SK-N-DZ (cell line): ENCODE measurements at regions not wholly inside any gene's neighbourhood (a gene's known extent, or its start where the extent isn't known, plus 50 kb on each side); places are given as distances from the start of the nearest gene placed in this dataset.
"Not testable (repeated sequence)": the region's sequence is repeated elsewhere in the genome, so short reads cannot be mapped to it uniquely, and the experiment has no call there.

ENCODE experiments used
- DNase-seq: peaks from one replicate; pipeline ENCODE4 v3.0.0-alpha.2; 2015; ENCODE audit warnings: low spot score

DNA sequence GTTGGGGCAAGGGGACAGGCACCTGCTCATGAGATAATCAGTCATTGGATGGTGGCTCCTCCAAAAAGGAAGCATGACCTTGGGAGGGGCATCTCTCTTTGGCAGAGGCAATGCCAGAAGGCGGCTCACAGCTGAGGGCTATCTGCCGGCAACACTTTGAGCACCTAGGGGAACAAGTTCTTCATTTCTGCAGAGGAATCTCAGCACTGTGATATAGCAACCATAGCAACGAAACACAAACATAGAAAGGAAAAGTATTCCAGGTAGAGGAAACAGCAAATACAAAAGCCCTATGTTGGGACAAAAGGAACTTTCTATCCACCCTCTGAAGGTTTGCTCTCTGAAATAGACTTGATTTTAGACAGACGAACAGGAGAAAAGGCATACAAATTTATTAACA, 89.1 kb upstream of the NEDD4L start:
- DNase-seq, result no peak

DNA sequence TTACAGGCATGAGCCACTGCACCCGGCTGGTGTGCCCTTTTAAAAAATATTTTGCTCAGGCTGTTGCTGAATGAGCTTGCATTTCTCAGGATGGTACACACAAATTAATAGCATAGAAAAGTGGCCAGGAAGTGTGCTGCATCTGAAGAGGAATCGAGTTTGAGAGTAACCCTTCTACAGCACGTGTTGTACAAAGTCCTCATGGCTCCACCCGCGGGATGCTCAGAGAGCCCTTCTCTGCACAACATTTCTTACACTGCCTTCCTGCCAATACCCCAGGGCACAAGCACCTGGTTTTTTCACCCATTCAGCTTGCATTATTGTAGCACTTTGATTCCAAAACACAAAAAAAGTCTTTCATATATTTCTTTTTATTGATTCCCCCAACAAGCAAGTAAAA, 90.1 kb upstream of the NEDD4L start:
- DNase-seq, result no peak

GRCh38 chr18:57951999-57952774, 91.8 kb upstream of the NEDD4L start:
- DNase-seq, result no peak

DNA sequence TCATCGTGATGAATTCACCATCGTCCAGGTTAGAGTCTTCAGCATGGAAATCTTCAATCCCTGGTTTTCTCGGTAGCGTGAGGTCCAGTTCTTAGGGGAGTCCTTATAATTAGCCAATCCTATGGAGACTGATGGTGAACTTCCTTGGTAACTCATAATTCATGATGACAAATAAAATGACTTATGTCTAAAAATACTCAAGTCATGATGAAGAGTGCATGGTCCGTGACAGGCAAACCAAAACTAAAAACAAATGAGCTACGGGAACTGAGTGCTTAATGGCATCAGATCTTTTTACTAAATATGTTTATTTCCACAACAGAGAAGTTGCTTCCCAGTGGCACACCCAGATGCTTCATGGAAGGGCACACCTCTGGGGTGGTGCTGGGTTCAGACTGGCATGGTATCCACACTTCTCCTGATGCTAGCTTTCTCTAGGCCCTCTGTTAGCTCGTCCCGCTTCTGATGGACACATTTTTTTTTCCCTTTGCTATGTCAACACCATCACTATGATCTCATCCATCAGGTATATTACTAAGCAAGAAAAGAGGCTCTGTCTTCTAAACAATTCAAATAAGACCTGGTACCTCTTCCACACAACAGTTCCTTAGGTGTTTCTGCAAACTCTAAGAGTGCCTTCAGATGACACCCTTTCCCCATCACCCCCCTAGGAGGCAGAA, 92.8 kb upstream of the NEDD4L start:
- no peak for DNase-seq

DNA sequence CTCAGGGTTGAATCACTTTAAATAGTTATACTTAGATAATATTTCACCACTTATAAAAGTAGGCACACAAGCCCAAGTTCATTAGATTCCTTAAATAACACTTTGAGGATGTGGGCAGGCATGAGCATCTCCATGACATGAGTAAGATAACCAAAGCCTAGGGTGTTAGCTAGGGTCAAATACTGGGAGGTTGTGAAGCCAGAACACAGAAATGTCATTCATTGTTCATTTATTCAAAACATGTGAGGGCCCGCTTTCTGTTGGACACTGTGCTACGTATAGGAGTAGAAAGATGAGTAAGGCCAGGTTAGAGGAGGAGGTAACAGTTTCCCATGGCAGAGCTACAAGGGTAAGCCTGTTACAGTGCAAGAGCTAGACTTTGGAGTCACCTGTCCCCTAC, 93.5 kb upstream of the NEDD4L start:
- DNase-seq, result no peak

DNA sequence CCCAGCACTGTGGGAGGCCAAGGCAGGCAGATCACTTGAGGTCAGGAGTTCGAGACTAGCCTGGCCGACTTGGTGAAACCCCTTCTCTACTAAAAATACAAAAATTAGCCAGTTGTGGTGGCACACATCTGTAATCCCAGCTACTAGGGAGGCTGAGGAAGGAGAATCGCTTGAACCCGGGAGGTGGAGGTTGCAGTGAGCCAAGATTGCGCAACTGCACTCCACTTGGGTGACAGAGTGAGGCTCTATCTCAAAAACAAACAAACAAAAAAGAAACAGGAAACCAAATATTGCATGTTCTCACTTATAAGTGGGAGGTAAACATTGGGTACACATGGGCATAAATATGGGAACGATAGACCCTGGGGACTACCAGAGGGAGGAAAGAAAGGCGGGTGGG, 94.7 kb upstream of the NEDD4L start:
- DNase-seq, result not testable (repeated sequence)

GRCh38 chr18:57947117-57947516, 96.9 kb upstream of the NEDD4L start:
- DNase-seq, result no peak

- DNase-seq, result no peak
Measured at GRCh38 chr18:57943723-57944122, 100.3 kb upstream of the NEDD4L start.

DNA sequence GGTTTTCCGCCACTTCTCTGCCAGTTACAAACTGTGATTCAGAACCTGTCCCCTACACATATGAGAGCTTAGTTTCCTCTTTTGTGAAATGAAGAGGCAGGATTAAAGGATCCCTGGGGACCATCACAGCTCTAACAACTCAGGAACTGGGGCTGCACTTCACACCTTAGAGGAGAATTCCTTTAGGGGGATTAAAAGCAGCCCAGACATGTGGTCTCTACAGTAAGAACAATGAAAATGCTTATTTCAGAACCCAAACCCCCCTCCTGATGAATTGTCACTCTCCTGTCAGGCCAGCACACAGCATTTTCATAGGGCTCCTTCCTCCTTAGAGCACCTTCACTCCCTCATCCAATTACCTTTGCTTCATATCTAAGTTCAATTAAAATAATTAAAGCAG, 101.5 kb upstream of the NEDD4L start:
- no peak for DNase-seq

GRCh38 chr18:57941841-57942489, 102.1 kb upstream of the NEDD4L start:
- no peak for DNase-seq

DNA sequence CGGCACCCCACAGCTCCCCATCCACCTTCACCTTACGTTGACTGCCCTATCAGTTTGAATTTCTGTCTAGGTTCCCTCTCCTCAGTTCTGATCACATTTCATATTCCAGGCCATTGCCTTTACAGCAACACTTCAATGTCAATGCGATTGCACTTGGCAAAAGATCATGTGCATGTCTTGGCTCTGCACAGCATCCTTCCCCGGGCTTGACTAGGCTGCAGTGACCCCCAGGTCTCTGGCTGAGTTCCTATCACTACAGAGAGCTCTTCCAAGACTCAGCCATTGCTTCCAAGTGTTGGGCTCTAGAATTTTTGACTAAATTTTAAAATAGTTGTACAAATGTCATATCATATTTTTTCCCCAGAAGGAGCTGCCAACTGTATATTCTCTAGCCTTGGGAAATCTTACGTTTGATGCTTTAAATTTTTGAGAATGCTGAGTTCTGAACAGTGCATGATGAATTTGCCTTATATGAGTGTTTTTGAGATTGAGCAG, 103.8 kb upstream of the NEDD4L start:
- DNase-seq, result no peak

DNA sequence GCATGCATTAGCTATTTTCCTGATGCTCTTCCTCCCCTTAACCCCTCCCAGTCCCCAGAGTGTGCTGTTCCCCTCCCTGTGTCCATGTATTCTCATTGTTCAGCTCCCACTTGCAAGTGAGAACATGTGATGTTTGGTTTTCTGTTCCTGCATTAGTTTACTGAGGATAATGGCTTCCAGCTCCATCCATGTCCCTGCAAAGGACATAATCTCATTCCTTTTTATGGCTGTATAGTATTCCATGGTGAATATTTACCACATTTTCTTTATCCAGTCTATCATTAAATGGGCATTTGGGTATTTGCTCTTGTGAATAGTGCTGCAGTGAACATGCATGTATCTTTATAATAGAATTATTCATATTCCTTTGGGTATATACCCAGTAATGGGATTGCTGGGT, 109.7 kb upstream of the NEDD4L start:
- not testable (repeated sequence) for DNase-seq

DNA sequence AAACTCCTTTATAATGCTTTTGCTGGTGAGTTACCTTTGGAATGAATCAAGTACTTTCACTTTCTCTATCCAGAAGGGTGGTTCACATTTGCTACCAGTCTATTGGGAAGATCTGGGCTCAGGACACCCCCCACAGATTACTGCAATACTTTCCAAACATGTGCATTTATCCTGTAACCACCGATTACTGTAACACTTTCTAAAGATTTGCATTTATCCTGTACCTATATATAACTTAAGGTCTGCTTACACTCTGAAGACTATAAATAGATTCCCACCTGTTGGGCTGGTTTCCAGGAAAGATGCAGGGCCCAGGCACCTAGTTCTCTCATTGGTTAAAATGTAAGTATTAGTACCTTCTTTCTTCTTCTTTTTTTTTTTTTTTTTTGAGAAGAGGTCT, 113.0 kb upstream of the NEDD4L start:
- no peak for DNase-seq

DNA sequence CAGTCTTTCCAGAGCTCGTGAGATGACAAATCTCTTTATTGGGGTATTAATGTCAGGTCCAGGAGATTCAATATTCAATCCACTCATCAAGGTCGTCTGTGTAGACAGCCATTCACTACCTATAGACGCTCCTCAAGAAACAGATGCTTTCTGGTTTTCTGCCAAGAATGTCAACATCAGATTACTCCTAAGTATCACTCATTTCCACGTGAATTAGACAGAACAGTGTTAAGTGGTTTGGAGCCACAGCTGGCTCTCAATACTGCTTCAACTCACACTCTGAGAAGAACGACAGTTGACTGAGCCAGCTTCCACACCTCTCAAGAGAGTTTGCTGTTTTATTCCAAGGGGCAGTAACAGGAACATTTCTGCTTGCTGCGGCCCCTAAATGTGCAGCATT, 113.5 kb upstream of the NEDD4L start:
- DNase-seq, result no peak

DNA sequence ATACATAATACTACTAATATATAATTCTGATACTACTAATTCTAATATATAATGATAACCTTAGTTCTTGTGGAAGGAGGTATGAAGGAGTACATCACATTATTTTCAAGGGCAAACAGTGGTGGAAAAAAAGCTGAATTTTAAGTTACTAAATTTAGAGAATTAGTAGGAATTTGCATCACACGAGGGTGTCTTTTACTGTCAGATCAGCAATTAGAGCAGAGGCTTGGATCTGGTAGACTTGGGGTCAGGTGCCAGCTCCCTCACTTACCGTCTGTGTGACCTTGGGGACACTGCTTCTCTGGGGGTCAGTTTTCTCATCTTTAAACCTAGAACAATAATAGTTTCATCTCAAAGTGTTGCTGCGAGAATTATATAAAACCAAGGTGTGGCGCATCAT, 114.1 kb upstream of the NEDD4L start:
- DNase-seq, result no peak

DNA sequence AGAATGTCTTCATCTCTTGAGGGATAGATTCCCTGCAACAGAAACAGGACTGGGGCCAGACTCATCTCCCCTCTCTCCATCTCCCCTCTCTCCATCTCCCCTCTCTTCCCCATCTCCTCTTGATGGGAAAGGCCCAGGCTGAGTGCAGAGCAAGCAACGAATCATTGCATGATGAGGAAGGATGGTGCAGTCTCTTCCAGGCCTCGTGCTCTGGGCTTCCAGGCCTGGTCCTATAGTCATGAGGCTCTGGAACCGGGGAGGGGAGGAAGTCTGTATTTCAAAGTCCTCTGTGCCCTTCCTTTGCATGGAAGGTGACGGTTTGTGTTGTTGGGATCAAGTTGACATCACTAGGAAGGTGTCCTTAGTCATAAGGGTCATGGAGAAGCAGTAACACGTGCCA, 115.6 kb upstream of the NEDD4L start:
- no peak for DNase-seq

DNA sequence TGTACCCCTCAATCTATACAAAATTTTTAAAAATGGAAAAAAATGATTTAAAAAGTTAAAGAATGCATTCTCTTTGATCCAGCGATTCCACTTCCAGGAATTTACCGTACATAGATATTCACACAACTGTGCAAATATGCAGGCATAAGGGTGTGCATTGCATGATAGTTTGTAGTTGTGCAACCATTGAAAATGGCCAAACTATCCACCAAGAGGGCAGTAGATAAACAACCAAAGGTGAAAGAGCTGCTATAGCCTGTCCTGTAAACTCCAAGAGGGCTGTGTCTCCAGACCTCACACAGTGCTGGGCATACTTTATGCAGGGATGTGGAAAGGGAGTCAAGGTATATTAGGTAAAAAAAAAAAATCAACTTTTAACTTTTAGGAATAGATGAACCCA, 116.5 kb upstream of the NEDD4L start:
- no peak for DNase-seq

DNA sequence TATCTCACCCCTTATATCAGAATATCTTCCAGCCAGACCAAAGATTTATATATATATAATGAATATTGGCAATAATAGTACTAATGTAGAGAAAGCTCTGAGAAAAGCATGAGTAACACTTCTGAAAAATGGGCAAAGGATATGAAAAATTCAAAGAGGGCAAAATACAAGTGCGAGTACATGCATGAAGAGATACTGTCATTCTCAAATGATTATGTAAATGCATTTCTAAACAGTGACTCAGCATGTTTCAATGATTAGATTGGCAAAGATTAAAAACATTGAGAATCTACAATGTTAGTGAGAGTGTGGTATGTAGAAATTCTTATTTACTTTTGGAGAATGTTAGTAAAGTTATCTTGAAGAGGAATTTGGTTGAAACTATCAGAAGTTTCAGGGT, 118.3 kb upstream of the NEDD4L start:
- DNase-seq, result no peak

DNA sequence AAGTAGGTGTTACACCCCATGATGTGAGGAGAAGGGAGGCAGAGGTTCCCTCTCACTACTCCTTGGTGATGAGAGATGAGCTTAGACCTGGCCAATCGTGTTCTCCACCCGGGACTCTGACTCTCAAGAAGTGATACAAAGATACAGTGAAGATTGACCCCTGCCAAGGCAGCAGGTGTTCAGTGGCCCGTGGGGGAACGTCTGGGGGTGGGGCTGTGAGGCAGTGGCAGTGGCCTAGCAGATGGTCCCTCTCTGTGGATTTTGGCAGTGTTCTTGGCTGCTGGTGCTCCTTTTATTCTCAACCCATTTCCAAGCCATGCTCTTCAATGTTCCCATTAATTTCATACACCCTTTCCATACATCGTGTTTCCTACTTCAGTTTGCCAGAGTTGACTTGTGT, 120.4 kb upstream of the NEDD4L start:
- DNase-seq, result no peak

DNA sequence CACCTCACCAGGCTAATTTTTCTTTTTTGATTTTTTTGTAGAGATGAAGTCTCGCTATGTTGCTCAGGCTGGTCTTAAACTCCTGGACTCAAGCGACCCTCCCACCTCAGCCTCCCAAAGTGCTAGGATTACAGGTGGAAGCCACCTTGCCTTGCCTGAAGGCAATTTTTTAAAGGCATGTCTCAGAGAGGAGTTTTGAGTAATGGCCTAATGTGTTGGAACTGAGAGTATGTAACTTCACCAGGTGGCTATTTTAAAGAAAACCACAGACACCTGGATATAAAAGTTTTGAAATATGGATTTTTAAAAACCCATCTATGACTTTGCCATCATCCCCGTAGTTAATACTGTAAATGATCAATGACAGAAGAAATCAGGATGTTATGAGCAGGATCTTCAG, 119.8 kb upstream of the ATP8B1 start:
- no peak for DNase-seq

- DNase-seq, result no peak
Measured at GRCh38 chr18:57921708-57922107, 118.6 kb upstream of the ATP8B1 start.

GRCh38 chr18:57920036-57920435, 116.9 kb upstream of the ATP8B1 start:
- DNase-seq, result no peak

DNA sequence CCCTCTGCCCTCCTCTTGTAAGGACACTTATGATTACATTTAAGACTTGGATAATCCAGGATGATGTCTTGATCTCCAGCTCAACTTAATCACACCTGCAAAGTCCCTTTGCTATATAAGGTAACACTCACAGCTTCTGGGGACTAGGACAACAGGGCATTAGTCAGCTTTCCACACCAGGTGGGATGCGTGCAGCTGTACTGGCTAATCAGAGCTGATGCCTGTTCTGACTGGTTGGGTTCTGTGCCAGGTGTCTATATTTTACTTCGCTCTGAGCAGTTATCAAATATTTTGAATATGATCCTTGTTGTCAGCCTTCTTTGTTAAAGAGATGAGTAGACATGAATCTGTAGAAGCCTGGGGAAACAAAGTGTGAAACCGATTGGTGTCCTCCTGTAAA, 115.5 kb upstream of the ATP8B1 start:
- no peak for DNase-seq
